HG02571 (cell line): ENCODE measurements at regions not wholly inside any gene's neighbourhood (a gene's known extent, or its start where the extent isn't known, plus 50 kb on each side); places are given as distances from the start of the nearest gene placed in this dataset.
"Not testable (repeated sequence)": the region's sequence is repeated elsewhere in the genome, so short reads cannot be mapped to it uniquely, and the experiment has no call there.

ENCODE experiments used
- ATAC-seq: cut with Tn5 transposase; IDR thresholded peaks from one replicate; pipeline ENCODE4 v1.9.1; 2021; ENCODE audit warnings: mild to moderate bottlenecking, moderate library complexity; ENCODE audit not compliant: unreplicated experiment

DNA sequence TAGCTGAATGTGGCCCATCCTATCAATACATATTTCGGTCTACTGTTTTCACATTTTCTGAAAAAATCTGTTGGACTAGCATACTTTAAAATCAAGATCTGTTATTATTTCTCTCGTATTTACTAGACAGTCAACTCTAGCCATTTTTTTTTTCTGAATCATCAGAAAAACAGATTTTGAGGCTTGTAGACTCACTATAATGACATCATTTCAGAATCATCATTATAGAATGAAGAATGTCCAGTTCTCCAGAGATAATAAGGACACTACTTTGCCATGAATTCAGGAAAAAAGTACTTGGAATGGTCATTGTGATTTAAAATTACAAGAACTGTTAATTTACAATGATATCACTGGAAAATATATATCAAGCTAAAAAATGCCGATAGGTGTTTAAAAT, 589.8 kb downstream of the KCNH5 start:
- ATAC-seq: no peak

DNA sequence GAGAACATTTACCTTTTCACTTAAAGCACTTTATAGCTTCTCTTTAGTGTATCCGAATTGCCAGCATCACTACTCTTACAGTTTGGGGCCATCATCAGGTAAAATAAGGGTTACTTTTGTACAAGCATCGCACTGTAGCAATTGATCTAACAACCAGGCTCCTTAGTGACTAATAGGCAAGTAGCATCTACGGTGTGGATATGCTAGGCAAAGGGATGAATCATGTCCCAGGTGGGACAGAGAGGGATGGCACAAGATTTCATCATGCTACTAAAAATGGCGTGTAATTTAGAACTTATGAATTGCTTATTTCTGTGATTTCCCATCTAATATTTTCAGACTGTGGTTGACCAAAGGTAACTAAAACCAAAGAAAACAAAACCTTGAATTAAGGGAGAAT, 582.3 kb downstream of the KCNH5 start:
- no peak for ATAC-seq

DNA sequence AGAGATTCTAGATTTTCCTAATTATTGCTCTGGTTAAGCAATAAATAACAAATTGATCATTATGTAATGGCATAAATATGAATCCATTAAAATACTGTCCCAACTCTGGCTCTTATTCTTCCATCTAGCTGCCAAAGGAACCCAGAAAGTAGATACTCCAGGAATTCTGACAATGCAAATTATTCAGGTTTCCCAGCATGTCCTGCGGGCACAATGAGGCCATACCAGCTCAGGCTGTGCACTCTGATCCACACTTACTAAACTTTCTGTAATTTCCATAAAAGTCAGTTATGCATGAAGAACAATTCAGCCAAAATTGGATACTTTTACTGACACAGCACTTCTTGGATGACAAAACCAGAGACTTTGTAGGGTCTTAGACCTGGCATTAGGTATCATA, 576.3 kb downstream of the KCNH5 start:
- no peak for ATAC-seq

DNA sequence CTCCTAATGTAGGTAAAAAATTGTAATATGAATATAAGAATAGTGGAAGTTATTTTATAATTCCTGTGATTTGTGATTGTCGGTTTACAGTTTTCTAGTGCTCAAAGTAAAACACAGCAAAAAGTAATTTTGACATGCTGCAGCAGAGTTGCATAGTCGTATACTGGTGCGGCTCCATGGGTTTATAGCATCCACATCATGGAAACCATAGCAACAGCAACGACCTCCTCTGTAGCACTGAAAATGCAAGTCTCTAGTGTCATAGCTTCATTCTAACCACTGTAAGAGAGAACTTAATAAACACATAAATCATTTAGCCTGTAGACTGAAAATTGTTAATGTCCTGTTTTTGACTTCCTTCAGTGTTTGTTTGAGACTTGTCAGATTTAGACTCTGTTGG, 574.3 kb downstream of the KCNH5 start:
- no peak for ATAC-seq

DNA sequence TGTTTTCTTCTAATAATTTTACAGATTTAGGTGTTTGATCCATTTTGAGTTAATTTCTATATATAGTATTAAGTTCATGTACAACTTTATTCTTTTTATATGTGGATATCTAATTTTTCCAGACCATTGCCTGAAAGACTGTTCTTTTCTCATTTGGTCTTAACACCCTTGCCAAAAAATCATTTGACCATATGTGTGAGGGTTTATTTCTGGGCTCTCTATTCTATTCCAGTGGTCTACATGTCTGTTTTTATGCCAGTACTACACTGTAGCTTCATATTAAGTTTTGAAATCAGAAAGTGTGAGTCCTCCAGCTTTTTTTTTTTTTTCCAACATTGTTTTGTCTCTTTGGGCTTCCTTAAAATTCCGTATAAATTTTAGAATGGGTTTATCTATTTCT, 554.1 kb downstream of the KCNH5 start:
- no peak for ATAC-seq

DNA sequence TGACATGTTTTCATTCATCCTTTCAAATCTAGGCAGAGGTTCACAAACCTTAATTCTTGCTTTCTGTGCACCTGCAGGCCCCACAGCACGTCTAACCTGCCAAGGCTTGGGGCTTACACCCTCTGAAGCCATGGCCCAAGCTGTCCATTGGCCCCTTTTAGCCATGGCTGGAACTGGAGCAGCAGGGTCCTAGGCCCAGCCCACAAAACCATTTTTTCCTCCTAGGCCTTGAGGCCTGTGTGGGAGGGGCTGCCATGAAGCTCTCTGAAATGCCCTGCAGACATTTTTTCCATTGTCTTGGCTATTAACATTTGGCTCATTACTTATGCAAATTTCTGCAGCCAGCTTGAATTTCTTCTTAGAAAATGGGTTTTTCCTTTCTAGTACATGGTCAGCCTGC, 547.5 kb downstream of the KCNH5 start:
- no peak for ATAC-seq

DNA sequence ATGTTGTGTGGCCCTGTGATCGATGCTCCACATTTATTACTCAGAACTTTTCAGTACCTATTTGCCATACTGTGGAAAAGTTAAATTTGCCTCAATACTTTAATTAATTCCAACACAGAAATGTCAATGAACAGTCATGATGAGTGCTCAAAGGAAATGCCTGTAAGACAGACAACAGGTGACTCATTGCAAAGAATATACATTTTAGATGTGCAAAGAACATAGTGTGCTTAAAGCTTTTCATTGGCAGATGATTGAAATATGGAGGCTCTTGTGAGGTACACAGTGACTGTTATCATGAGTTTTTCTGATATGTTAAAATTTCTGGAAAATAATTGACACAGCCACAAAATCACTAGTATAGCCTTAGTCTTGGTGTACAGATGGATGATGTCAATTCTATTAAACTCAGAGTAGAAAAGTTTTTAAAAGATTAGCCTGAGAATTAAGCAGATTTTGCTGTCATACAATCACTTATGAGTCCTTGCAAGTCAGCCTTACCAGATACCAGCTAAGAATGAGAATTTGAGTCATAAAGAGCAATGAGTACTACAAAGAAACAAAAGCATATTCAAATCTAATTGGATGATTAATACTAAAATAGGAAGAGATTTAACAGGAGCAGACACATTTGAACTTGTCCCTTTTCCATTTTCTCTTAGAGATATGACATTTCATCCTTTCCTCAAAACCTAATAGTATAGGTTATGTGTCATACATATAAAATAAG, 544.1 kb downstream of the KCNH5 start:
- ATAC-seq: no peak

DNA sequence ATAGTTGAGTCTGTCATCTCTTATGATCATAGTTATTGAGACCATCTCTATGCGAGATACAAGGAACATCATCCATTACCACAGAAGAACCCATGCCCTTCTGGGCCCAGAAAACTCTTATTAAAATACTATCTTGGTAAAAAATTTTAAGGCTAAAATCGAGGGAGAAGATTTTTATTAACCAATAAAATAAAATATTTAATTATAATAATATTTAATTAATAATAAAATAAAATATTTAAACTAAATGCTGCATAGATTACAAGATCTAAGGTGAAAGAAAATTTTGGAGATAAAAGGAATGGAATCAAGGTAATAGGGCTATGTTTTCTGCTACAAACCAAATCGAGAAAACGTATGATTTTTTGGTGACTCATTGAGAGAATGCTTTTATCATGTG, 540.2 kb downstream of the KCNH5 start:
- ATAC-seq: no peak

DNA sequence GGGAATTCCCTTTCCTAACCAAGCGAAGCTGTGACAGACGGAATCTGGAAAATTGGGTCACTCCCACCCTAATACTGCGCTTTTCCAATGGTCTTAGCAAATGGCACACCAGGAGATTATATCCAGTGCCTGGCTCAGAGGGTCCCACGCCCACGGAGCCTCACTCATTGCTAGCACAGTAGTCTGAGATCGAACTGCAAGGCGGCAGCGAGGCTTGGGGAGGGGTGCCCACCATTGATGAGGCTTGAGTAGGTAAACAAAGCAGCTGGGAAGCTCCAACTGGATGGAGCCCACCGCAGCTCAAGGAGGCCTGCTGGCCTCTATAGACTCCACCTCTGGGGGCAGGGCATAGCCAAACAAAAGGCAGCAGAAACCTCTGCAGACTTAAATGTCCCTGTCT, 523.9 kb downstream of the KCNH5 start:
- not testable (repeated sequence) for ATAC-seq

DNA sequence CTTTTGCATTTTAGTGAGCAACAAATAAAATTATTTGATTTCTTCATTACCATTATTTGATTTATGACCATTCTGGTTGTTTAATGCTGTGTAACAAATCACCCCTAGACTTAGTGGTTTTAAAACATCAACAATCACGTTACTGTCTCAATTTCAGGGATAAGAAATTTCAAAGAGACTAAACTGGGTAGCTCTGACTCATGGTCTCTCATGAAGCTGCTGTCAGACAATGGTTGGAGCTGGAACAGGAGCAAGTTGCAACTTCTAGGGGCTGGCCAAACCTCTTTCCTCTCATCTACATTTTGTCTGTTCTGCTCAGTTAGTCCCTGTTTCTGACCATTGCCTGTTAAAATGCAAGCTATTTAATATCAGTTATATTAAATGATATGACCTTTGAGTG, 517.0 kb downstream of the KCNH5 start:
- no peak for ATAC-seq

DNA sequence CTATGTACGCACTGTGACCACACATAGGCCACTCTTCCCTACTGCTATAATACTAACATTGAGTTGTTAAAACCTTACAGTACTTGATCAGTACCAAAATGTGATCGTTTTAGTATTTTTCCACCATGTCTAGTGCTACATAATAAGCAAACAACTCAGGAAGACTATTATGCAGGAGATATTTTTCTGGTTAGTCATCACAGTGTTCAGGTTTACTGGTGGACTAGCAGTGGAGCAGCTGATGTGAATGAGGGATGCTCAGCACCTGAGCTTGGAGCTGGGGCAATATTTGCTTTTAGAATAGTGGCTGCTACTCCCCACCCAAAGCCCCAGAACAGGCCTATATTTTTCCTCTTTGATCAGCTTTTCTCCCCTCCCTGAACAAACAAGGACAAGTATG, 513.1 kb downstream of the KCNH5 start:
- ATAC-seq: no peak

DNA sequence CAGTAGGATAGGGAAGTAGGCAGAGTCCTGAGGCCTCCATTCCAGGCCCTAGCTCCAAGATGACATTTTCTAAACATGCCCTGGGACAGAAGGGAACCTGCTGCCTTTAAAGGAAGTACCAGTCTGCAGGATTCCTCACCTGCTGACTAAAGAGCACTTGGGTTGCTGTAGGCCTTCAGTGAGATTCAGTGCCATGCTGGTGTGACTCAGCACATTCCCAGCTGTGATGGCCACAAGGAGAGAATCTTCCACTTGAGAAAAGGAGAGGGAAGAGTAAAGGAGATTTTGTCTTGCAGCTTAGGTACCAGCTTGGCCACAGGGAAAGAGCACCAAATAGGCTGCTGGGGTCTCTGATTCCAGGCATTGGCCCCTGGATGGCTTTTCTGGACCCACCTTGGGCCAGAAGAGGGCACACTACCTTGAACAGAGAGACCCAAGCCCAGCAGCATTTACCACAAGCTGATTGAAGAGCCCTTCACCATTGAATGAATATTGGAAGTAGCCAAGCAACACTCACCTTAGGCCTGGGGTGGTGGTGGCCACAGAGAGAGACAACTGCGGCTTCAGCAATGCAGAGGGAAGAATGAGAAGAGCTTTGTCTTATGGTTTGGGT, 498.3 kb downstream of the KCNH5 start:
- ATAC-seq: no peak

DNA sequence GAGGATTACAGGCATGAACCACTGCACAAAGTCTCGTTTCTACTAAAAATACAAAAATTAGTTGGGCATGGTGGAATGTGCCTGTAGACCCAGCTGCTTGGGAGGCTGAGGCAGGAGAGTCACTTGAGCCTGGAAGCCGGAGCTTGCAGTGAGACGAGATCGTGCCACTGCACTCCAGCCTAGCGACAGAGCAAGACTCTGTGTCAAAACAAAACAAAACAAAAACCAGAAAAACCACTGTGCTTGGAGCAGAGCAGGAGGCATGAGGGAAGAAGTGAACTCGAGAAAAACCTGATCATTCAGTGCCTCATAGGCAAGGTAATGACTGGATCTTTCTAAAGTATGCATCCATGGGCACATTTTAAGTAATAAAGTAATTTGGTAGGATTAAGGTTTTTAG, 487.8 kb downstream of the KCNH5 start:
- no peak for ATAC-seq

DNA sequence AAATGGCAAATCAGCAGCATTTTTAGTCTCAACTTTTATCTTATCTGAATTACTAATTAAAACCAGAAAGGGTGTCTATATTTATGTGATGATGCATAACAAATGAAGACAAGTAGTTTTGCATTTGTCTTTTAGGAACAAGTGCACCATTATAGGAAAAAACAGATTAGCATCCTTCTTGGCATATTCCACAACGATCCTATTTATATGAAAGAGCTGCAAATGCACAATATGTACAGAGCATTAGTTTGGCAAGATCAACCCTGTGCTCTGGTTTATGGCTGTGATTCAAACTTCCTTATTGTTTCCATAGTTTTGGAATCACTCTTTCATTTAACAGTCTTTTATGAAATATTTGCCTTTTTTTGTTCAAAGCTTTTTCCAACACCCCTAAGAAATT, 486.8 kb downstream of the KCNH5 start:
- no peak for ATAC-seq

DNA sequence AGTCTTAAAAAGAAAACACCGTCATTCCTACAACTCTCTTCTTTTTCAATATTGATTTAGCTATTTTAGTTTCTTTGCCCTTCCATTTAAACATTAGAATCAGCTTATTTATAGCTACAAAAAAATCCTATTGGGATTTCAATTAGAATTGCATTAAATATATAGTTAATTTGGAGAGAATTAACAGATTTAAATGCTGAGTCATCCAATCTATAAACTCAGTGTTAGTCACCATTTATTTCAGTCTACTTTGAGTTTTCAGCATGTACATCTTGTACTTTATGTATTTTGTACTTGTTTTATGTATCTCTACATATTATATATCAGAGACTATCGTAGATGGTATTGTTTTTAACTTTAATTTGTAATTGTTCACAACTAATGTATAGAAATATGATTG, 460.0 kb downstream of the KCNH5 start:
- no peak for ATAC-seq

DNA sequence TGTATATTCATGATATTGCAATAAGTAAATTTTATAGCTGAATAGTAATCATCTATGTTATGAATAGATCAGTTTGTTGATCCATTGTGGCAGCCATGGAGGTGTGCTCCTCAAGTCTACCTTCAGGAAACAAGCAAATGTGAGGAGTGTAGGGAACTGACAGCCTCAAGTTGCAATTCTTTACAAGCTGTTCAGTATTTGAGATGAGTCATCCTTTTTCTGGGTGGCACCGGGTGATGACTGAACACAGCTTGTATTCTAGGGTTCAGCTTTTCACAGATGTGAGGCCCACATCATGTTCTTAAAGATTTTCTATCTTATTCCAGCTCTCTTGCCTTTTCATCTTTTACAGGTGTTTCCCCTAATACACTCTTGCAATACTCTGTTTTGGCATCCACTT, 452.4 kb downstream of the KCNH5 start:
- no peak for ATAC-seq

DNA sequence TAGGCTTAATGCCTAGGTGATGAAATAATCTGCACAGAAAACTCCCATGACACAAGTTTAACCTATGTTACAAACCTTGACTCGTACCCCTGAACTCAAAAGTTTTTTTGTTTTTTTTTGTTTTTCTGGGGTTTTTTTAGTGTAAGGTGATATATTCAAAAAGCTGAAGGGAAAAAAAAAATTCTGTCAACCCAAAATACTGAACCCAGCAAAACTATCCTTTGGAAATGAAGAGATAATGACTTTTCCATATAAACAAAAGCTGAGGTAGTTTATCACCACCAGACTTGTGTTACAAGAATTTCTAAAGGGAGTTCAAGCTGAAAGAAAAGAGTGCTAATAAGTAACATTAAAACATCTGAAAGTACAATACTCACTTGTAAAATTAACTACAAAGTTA, 448.1 kb downstream of the KCNH5 start:
- ATAC-seq: no peak

DNA sequence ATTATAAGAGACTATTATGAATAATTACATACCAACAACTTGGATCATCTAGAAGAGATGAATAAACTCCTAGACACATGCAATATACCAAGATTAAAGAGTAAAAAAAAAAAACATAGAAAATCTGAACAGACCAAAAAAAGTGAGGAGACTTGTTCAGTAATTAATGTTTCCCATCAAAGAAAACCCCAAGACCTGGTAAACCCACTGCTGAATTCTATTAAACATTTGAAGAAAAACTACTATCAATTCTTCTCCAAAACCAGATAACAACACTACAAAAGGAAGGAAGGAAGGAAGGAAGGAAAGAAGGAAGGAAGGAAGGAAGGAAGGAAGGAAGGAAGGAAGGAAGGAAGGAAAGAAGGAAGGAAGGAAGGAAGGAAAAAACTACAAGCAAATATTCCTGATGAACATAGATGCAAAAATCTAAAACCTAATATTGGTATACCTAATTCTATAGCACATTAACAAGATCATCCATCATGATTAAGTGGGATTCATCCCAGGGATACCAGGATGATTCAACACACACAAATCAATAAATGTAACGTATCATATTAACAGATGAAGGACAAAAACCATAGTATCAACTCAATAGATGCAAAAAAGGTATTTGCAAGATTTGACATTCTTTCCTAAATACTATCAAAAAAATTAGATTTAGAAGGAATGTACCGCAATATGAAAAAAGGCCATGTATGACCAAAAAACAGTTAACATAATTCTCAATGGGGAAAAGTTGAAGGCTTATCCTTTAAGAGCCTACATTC, 445.5 kb downstream of the KCNH5 start:
- no peak for ATAC-seq

DNA sequence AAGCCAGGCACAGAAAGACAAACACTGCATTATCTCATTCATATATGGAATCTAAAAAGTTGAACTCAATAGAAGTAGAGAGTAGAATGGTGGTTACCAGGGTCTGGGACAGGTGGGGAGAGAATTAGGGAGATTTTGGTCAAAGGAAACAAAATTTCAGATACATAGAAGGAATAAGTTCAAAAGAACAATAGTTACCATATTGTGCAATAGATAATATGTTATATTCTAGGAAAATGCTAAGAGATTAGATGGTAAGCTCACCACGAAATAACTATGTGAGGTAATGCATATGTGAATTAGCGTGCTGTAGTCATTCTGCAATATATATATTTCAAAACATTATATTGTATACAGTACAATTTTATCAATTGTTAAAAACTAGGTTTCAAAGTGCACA, 442.5 kb downstream of the KCNH5 start:
- no peak for ATAC-seq

DNA sequence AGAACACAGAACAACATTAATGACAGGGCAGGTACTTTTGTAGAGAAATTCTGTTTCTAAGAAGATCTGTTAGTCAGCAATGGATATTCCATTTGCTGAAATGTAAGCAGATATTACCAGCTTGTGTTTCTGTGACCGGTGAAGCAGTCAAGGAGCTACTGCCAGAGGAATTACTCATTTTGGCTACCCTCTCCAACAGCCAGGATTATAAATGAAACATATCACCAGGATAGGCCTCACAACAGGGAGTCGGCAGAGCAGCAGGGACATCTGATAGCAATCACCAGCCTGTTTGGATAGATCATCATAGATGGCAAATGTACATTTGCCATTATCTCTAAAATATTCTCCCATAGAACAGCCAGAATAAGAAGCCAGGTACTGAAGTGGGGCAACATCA, 440.7 kb downstream of the KCNH5 start:
- ATAC-seq: no peak

DNA sequence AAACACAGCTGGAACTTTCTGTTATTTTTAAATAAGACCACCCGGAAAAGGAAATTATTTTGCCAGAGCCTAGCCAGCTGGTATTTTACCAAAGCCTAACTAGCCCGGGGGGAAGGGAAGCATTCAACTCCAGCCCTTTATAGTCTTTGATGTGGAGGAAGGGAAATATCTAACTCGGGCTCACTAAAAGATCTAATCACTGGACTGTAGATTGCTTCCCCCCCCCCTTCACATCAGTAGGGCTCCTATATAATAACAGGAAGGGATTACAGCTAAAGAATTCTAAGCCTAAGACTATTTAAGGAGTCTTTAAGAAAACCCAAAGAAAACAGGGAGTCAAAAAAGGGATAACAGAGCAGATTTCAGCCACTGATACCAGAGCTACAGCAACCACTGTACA, 431.1 kb downstream of the KCNH5 start:
- no peak for ATAC-seq

DNA sequence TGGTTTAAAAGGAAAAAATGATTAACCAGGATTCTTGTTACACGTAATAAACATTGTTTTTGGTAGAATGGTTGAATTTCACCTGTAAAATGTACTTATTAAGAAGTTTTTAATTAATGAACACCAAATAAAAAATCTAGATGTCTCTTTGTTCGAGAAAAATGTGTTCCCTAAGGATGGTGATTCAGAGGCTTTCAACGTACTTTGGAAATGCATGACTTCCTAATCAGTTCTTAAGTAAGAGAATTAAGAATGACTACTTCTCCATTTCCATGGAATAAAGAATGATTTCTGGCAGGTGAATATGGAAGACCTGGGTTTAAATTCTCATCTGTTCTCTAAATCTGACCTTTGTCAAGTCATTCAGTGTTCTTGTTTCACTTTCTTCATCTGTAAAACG, 428.6 kb downstream of the KCNH5 start:
- ATAC-seq: no peak
